22Rv1 (cell line): ENCODE measurements at regions not wholly inside any gene's neighbourhood (a gene's known extent, or its start where the extent isn't known, plus 50 kb on each side); places are given as distances from the start of the nearest gene placed in this dataset.

ENCODE experiments used
- CTCF ChIP-seq: fragments of 450-650 bp; IDR thresholded peaks from 2 replicates; pipeline ENCODE4 v1.5.1; 2017; ENCODE audit warnings: mild to moderate bottlenecking
- ZFX ChIP-seq: fragments of 450-650 bp; IDR thresholded peaks from 2 replicates; pipeline ENCODE4 v1.6.1; 2017; ENCODE audit warnings: antibody characterized with exemption, borderline replicate concordance

DNA sequence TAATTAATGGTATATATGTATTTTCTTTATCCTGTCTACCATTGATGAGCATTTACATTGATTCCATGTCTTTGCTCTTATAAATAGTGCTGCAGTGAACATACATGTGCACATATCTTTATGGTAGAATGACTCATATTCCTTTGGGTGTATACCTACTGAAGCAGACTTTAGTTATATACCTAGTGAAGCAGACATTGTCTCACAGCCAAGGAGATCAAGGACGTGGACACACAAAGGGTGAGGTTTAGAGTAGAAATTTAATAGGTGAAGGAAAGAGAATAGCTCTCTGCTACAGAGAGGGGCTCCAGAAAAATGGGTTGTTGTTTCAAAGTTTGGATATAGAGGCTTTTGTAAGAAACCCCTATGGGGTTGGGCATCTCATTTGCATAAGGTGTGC, 700.3 kb downstream of the CDH11 start:
- TF ChIP-seq CTCF (no peak), ZFX (no peak)
